GM12878 (cell line): ENCODE measurements at regions not wholly inside any gene's neighbourhood (a gene's known extent, or its start where the extent isn't known, plus 50 kb on each side); places are given as distances from the start of the nearest gene placed in this dataset.
"Not testable (repeated sequence)": the region's sequence is repeated elsewhere in the genome, so short reads cannot be mapped to it uniquely, and the experiment has no call there.

ENCODE experiments used
- ATAC-seq: fragments of 200-7000 bp; cut with Tn5 transposase; 3 replicates; pipeline ENCODE4 v1.9.1; 2020; ENCODE audit warnings: mild to moderate bottlenecking, moderate library complexity
- BruUV-seq: library from RNA; stranded (reverse); fragments of 400-500 nt; replicated peaks from 2 replicates; lab custom pipeline; 2021; lab: Mats Ljungman, UMichigan
- CTCF ChIA-PET: fragments of 300-600 bp; sonication (Branson Sonifier 250); formaldehyde crosslinking; extraction: SDS; loops from one replicate; lab custom pipeline; 2021; ENCODE audit warnings: inconsistent platforms; lab: Yijun Ruan, JAX
- POLR2A ChIA-PET: fragments of 350-600 bp; formaldehyde crosslinking; extraction: SDS; loops from one replicate; lab custom pipeline; 2021; ENCODE audit warnings: inconsistent platforms; lab: Charles Lee
- RAD21 ChIA-PET: fragments of 300-600 bp; sonication (Branson Sonifier 250); formaldehyde crosslinking; loops from one replicate; lab custom pipeline; 2023; ENCODE audit warnings: antibody characterized with exemption; ENCODE audit not compliant: unreplicated experiment; lab: Charles Lee
- SMC1A ChIA-PET: fragments of 300-600 bp; sonication (Branson Sonifier 250); formaldehyde crosslinking; loops from one replicate; lab custom pipeline; 2023; ENCODE audit not compliant: unreplicated experiment, uncharacterized antibody; lab: Charles Lee
- DNase-seq: peaks from one replicate; pipeline ENCODE4 v3.0.0-alpha.2; 2011; ENCODE audit warnings: low read depth, low spot score
- FAIRE-seq: peaks from 3 replicates; lab custom pipeline; 2011; peaks lifted over from hg19 to GRCh38; lab: Jason Lieb, UNC
- H2AFZ ChIP-seq: 2 replicates; pipeline ENCODE4 v1.6.0; 2011; ENCODE audit warnings: low read depth, low read length, control low read depth; ENCODE audit not compliant: control insufficient read depth
- H3K27ac ChIP-seq: 2 replicates; pipeline ENCODE4 v1.5.1; 2011; ENCODE audit warnings: control low read depth; ENCODE audit not compliant: control insufficient read depth, insufficient read depth
- H3K27me3 ChIP-seq, 2 experiments: replicated peaks in 1 of 2; 2 replicates each; pipeline versions ENCODE4 v1.6.0 to v1.6.1; 2011; ENCODE audit warnings: low read length in 1 of 2; ENCODE audit not compliant: control insufficient read depth in 2 of 2, insufficient read depth in 2 of 2
- H3K36me3 ChIP-seq, 2 experiments: 2 replicates each; pipeline ENCODE4 v1.5.1; 2011; ENCODE audit warnings: low read length in 1 of 2; ENCODE audit not compliant: control insufficient read depth in 2 of 2, insufficient read depth in 2 of 2
- H3K4me1 ChIP-seq: 2 replicates; pipeline ENCODE4 v1.6.1; 2011; ENCODE audit warnings: mild to moderate bottlenecking, low read length, moderate library complexity, mixed read lengths; ENCODE audit not compliant: control insufficient read depth, insufficient read depth
- H3K4me2 ChIP-seq: 2 replicates; pipeline ENCODE4 v1.6.0; 2011; ENCODE audit warnings: control low read depth; ENCODE audit not compliant: control insufficient read depth, insufficient read depth
- H3K4me3 ChIP-seq: fragments of 200-600 bp; sonication (generic); 2 replicates; pipeline ENCODE4 v1.5.1; 2016
- H3K79me2 ChIP-seq: 2 replicates; pipeline ENCODE4 v1.6.0; 2011; ENCODE audit warnings: low read length; ENCODE audit not compliant: control insufficient read depth, insufficient read depth
- H3K9ac ChIP-seq: 2 replicates; pipeline ENCODE4 v1.8.0; 2011; ENCODE audit warnings: low read length, control low read depth, mixed read lengths; ENCODE audit not compliant: control insufficient read depth, insufficient read depth
- H3K9me3 ChIP-seq: replicated peaks from 3 replicates; pipeline ENCODE4 v1.5.1; 2011; ENCODE audit warnings: mild to moderate bottlenecking, low read length; ENCODE audit not compliant: control insufficient read depth, insufficient read depth
- H4K20me1 ChIP-seq: 2 replicates; pipeline ENCODE4 v1.6.0; 2011; ENCODE audit not compliant: control insufficient read depth, insufficient read depth
- FOXM1 ChIP-seq: IDR thresholded peaks from 2 replicates; pipeline ENCODE4 v1.6.1; 2012; ENCODE audit warnings: low read depth, mild to moderate bottlenecking, inconsistent platforms, low read length, moderate library complexity
- JUNB ChIP-seq: IDR thresholded peaks from 2 replicates; pipeline ENCODE4 v1.6.1; 2016; ENCODE audit warnings: antibody characterized with exemption, mild to moderate bottlenecking
- JUND ChIP-seq: IDR thresholded peaks from 2 replicates; pipeline ENCODE4 v1.6.1; 2012; ENCODE audit warnings: low read depth, mild to moderate bottlenecking, low read length, improper control_type of control experiment, moderate library complexity
- NR2C2 ChIP-seq: IDR thresholded peaks from 2 replicates; pipeline ENCODE4 v1.6.1; 2011; ENCODE audit warnings: borderline replicate concordance, low read depth; ENCODE audit not compliant: control insufficient read depth, insufficient read length
- PML ChIP-seq: IDR thresholded peaks from 2 replicates; pipeline ENCODE4 v1.6.1; 2012; ENCODE audit warnings: low read length, inconsistent platforms
- SIN3A ChIP-seq: IDR thresholded peaks from 2 replicates; pipeline ENCODE4 v1.6.1; 2012; ENCODE audit warnings: low read depth, low read length, improper control_type of control experiment
- TARDBP ChIP-seq: IDR thresholded peaks from 2 replicates; pipeline ENCODE4 v1.6.1; 2016; ENCODE audit warnings: borderline replicate concordance
- ZNF24 ChIP-seq: fragments of 450-650 bp; IDR thresholded peaks from 2 replicates; pipeline ENCODE4 v1.6.1; 2017; ENCODE audit warnings: antibody characterized with exemption, mild to moderate bottlenecking
- WGBS: methylation state at CpG from one replicate; pipeline ENCODE4 v1.1.6; 2016; ENCODE audit warnings: low lambda C conversion rate; ENCODE audit not compliant: insufficient replicate concordance, insufficient coverage; ENCODE audit errors: missing lambda C conversion rate; 5-methylcytosine and 5-hydroxymethylcytosine counted together
- in situ Hi-C: fragments of 300-500 bp; cut with MboI; formaldehyde crosslinking; loops from 9 replicates; pipeline ENCODE4 v1.14.3; 2018; ENCODE audit warnings: mixed read lengths
- intact Hi-C: fragments of 100-400 bp; cut with micrococcal nuclease; formaldehyde crosslinking; loops from one replicate; pipeline ENCODE4 v1.14.2; 2022; ENCODE audit not compliant: unreplicated experiment
- TF ChIP-seq, protein P1 (sequence below): IDR thresholded peaks from 2 replicates; pipeline ENCODE4 v1.6.1; 2011; ENCODE audit warnings: borderline replicate concordance, low read depth, mild to moderate bottlenecking, moderate library complexity, low read length; ENCODE audit not compliant: insufficient read depth, poor library complexity, severe bottlenecking
- TF ChIP-seq, protein P2 (sequence below): fragments of 450-650 bp; IDR thresholded peaks from 2 replicates; pipeline ENCODE4 v1.6.1; 2016; ENCODE audit warnings: mild to moderate bottlenecking

DNA sequence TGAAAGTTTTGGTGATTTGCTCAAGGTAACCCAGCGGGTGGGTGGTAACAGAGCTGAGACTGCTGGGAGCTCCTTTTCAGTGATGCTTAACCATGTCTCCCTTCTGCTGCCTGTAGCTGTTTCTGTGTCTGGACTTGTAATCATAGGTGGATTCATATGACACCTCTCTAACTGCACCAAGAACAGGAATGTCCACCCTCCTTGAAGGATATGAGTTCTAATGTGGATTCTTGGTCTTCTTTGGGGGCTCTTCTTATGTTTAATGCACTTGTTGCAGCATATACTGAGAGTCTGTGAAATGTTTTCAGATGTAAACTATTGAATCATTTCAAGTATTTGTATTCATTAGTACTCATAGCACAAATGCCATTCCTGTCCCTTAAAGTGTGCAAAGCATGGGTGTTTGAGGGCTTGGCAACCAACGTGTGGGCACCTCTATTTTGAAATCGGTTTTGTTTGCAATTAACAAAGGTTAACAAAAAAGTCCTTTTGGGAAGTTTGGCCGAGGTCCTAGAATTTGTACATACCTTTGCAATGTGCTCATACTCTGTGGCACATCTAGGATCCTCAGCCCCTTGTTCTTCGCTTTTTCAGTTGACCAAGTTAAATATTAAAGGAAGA is 138.0 kb downstream of the SOX4 start (continued):
- TF ChIP-seq, protein P1, sequence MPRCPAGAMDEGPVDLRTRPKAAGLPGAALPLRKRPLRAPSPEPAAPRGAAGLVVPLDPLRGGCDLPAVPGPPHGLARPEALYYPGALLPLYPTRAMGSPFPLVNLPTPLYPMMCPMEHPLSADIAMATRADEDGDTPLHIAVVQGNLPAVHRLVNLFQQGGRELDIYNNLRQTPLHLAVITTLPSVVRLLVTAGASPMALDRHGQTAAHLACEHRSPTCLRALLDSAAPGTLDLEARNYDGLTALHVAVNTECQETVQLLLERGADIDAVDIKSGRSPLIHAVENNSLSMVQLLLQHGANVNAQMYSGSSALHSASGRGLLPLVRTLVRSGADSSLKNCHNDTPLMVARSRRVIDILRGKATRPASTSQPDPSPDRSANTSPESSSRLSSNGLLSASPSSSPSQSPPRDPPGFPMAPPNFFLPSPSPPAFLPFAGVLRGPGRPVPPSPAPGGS: no peak
- TF ChIP-seq ZNF24 (no peak), SIN3A (no peak), PML (no peak), NR2C2 (no peak), JUNB (no peak), JUND (no peak), FOXM1 (no peak), TARDBP (no peak)
- TF ChIP-seq, protein P2, sequence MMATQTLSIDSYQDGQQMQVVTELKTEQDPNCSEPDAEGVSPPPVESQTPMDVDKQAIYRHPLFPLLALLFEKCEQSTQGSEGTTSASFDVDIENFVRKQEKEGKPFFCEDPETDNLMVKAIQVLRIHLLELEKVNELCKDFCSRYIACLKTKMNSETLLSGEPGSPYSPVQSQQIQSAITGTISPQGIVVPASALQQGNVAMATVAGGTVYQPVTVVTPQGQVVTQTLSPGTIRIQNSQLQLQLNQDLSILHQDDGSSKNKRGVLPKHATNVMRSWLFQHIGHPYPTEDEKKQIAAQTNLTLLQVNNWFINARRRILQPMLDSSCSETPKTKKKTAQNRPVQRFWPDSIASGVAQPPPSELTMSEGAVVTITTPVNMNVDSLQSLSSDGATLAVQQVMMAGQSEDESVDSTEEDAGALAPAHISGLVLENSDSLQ: no peak

DNA sequence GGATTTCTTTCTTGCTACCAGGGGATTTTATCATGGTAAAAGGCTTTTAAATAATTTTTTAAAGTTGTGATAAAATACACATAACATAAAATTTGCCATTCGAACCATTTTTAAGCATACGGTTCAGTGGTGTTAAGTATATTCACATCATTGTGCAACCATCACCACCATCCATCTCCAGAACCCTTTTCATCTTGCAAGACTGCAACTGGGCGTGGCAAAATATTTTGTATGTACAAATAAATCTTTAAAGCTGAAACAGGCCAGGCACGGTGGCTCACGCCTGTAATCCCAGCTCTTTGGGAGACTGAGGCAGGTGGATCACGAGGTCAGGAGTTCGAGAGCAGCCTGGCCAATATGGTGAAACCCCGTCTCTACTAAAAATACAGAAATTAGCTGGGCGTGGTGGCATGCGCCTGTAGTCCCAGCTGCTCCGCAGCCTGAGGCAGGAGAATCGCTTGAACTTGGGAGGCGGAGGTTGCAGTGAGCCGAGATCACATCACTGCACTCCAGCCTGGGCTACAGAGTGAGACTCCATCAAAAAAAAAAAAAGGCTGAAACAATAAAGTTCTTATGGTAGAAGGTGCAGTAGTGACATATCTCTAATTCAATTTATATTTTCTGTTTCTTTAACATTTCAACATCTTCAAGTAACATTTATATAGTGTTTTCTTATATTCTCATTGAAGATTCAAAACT is 138.6 kb downstream of the SOX4 start:
- ATAC-seq, H3K27me3 ChIP-seq, BruUV-seq, CTCF ChIA-PET, H3K4me2 ChIP-seq, H3K27ac ChIP-seq, H3K79me2 ChIP-seq, DNase-seq, H2AFZ ChIP-seq, POLR2A ChIA-PET, H3K9me3 ChIP-seq, H3K4me3 ChIP-seq, H4K20me1 ChIP-seq, SMC1A ChIA-PET, in situ Hi-C loops, FAIRE-seq, H3K9ac ChIP-seq, H3K36me3 ChIP-seq, H3K4me1 ChIP-seq: not testable (repeated sequence)
- RAD21 ChIA-PET: interaction anchor here (0.7 to 0.8 kb wide), 2 partner anchors 17 to 36 kb away, joined by 3 read pairs; no protein-coding TSS in a partner anchor
- WGBS: 52% methylated on average over 14 of the region's 14 CpGs
- intact Hi-C loops: loop anchor here (5.0 kb wide), 1 partner anchor 135 kb away; no protein-coding TSS in a partner anchor
